ENCODE measurements at regions not wholly inside any gene's neighbourhood (a gene's known extent, or its start where the extent isn't known, plus 50 kb on each side); places are given as distances from the start of the nearest gene placed in this dataset.

GRCh38 chr12:73361864-73362230 is 1089.7 kb downstream of the TRHDE start:
- DNase-seq = no peak
- Histone ChIP-seq H3K9me3 (ENCODE audit: low read depth) (no peaks in the 10 kb centered on the region), H3K27me3 (replicated peaks; ENCODE audit: insufficient read depth) (no peaks in the 10 kb centered on the region), H3K4me2 (ENCODE audit: unreplicated experiment) (no peak overlapping the region), H4K20me1 (ENCODE audit: insufficient read depth) (no peaks in the 10 kb centered on the region), H3K4me3 (no peak overlapping the region), H3K36me3 (ENCODE audit: low read depth) (no peaks in the 10 kb centered on the region), H3F3A (ENCODE audit: insufficient read depth) (no peaks in the 10 kb centered on the region), H3K79me2 (ENCODE audit: insufficient read depth) (no peaks in the 10 kb centered on the region), H3K9me2 (ENCODE audit: insufficient read depth) (no peaks in the 10 kb centered on the region), H3K9ac (no peak overlapping the region), H3K4me1 (ENCODE audit: insufficient read depth) (no peaks in the 10 kb centered on the region), H2AFZ (no peak overlapping the region), H3K27ac (no peak overlapping the region)
- TF ChIP-seq EZH2 (IDR thresholded peaks at IDR 0.05; ENCODE audit: insufficient read depth, poor library complexity, severe bottlenecking) = no peak
- no peak for TF ChIP-seq EZH2phosphoT487 (IDR thresholded peaks at IDR 0.05; ENCODE audit: insufficient read depth, low read depth)
- WGBS, 2 experiments (ENCODE audit: low coverage in 1 of 2, low lambda C conversion rate in 2 of 2, missing lambda C conversion rate in 2 of 2) = 23 to 32% methylated on average over 4 of the region's 4 CpGs
- in situ Hi-C loops (cut with MboI) = no loop called here

GRCh38 chr12:73362666-73363065 is 1090.5 kb downstream of the TRHDE start:
- 13 to 15% methylated on average over 1 of the region's 1 CpG for WGBS, 2 experiments (ENCODE audit: low coverage in 1 of 2, low lambda C conversion rate in 2 of 2, missing lambda C conversion rate in 2 of 2)
- no peaks in the 10 kb centered on the region for H3K79me2 ChIP-seq (ENCODE audit: insufficient read depth)
- in situ Hi-C loops (cut with MboI) = no loop called here
- H3K27me3 ChIP-seq (replicated peaks; ENCODE audit: insufficient read depth) = no peaks in the 10 kb centered on the region
- no peak overlapping the region for H3K9ac ChIP-seq
- H3F3A ChIP-seq (ENCODE audit: insufficient read depth) = no peaks in the 10 kb centered on the region
- TF ChIP-seq EZH2phosphoT487 (IDR thresholded peaks at IDR 0.05; ENCODE audit: insufficient read depth, low read depth) (no peak), EZH2 (IDR thresholded peaks at IDR 0.05; ENCODE audit: insufficient read depth, poor library complexity, severe bottlenecking) (no peak)
- H3K9me2 ChIP-seq (ENCODE audit: insufficient read depth) = no peaks in the 10 kb centered on the region
- H3K36me3 ChIP-seq (ENCODE audit: low read depth) = no peaks in the 10 kb centered on the region
- H3K4me1 ChIP-seq (ENCODE audit: insufficient read depth) = no peaks in the 10 kb centered on the region
- H4K20me1 ChIP-seq (ENCODE audit: insufficient read depth) = no peaks in the 10 kb centered on the region
- H2AFZ ChIP-seq = no peak overlapping the region
- DNase-seq = no peak
- H3K4me3 ChIP-seq = no peak overlapping the region
- H3K4me2 ChIP-seq (ENCODE audit: unreplicated experiment) = no peak overlapping the region
- no peak overlapping the region for H3K27ac ChIP-seq
- no peaks in the 10 kb centered on the region for H3K9me3 ChIP-seq (ENCODE audit: low read depth)

- Histone ChIP-seq H3K4me2 (ENCODE audit: unreplicated experiment) (no peak overlapping the region), H3K27me3 (replicated peaks; ENCODE audit: insufficient read depth) (no peaks in the 10 kb centered on the region), H3K27ac (no peak overlapping the region), H3K36me3 (ENCODE audit: low read depth) (no peaks in the 10 kb centered on the region), H3K79me2 (ENCODE audit: insufficient read depth) (no peaks in the 10 kb centered on the region), H3K9me2 (ENCODE audit: insufficient read depth) (no peaks in the 10 kb centered on the region), H3K4me1 (ENCODE audit: insufficient read depth) (no peaks in the 10 kb centered on the region), H2AFZ (no peak overlapping the region), H3K9ac (no peak overlapping the region), H3K4me3 (no peak overlapping the region), H3K9me3 (ENCODE audit: low read depth) (no peaks in the 10 kb centered on the region), H4K20me1 (ENCODE audit: insufficient read depth) (no peaks in the 10 kb centered on the region), H3F3A (ENCODE audit: insufficient read depth) (no peaks in the 10 kb centered on the region)
- in situ Hi-C loops (cut with MboI) = no loop called here
- 30% methylated on average over 1 of the region's 1 CpG for WGBS, 2 experiments (ENCODE audit: low coverage in 1 of 2, low lambda C conversion rate in 2 of 2, missing lambda C conversion rate in 2 of 2)
- no peak for DNase-seq
- TF ChIP-seq EZH2 (IDR thresholded peaks at IDR 0.05; ENCODE audit: insufficient read depth, poor library complexity, severe bottlenecking) (no peak), EZH2phosphoT487 (IDR thresholded peaks at IDR 0.05; ENCODE audit: insufficient read depth, low read depth) (no peak)
Measured at GRCh38 chr12:73372856-73373255, 1100.7 kb downstream of the TRHDE start.

- Histone ChIP-seq H3K4me1 (ENCODE audit: insufficient read depth) (no peaks in the 10 kb centered on the region), H2AFZ (no peak overlapping the region), H3K36me3 (ENCODE audit: low read depth) (no peaks in the 10 kb centered on the region), H3K4me3 (no peak overlapping the region), H3K9me3 (ENCODE audit: low read depth) (no peaks in the 10 kb centered on the region), H3K4me2 (ENCODE audit: unreplicated experiment) (no peak overlapping the region), H3K79me2 (ENCODE audit: insufficient read depth) (no peaks in the 10 kb centered on the region), H4K20me1 (ENCODE audit: insufficient read depth) (no peaks in the 10 kb centered on the region), H3K27ac (no peak overlapping the region), H3K9ac (no peak overlapping the region), H3F3A (ENCODE audit: insufficient read depth) (no peaks in the 10 kb centered on the region), H3K9me2 (ENCODE audit: insufficient read depth) (no peaks in the 10 kb centered on the region), H3K27me3 (replicated peaks; ENCODE audit: insufficient read depth) (no peaks in the 10 kb centered on the region)
- TF ChIP-seq EZH2 (IDR thresholded peaks at IDR 0.05; ENCODE audit: insufficient read depth, poor library complexity, severe bottlenecking) (no peak), EZH2phosphoT487 (IDR thresholded peaks at IDR 0.05; ENCODE audit: insufficient read depth, low read depth) (no peak)
- in situ Hi-C loops (cut with MboI) = no loop called here
- DNase-seq = no peak
Measured at GRCh38 chr12:73374360-73374759, 1102.2 kb downstream of the TRHDE start.

- no peak overlapping the region for H3K4me2 ChIP-seq (ENCODE audit: unreplicated experiment)
- no peaks in the 10 kb centered on the region for H4K20me1 ChIP-seq (ENCODE audit: insufficient read depth)
- no peak for TF ChIP-seq EZH2phosphoT487 (IDR thresholded peaks at IDR 0.05; ENCODE audit: insufficient read depth, low read depth)
- TF ChIP-seq EZH2 (IDR thresholded peaks at IDR 0.05; ENCODE audit: insufficient read depth, poor library complexity, severe bottlenecking) = no peak
- in situ Hi-C loops (cut with MboI) = no loop called here
- H3K4me1 ChIP-seq (ENCODE audit: insufficient read depth) = no peaks in the 10 kb centered on the region
- no peaks in the 10 kb centered on the region for H3K27me3 ChIP-seq (replicated peaks; ENCODE audit: insufficient read depth)
- H3K79me2 ChIP-seq (ENCODE audit: insufficient read depth) = no peaks in the 10 kb centered on the region
- H3K27ac ChIP-seq = no peak overlapping the region
- DNase-seq = no peak
- no peak overlapping the region for H3K4me3 ChIP-seq
- no peak overlapping the region for H2AFZ ChIP-seq
- H3F3A ChIP-seq (ENCODE audit: insufficient read depth) = no peaks in the 10 kb centered on the region
- H3K36me3 ChIP-seq (ENCODE audit: low read depth) = no peaks in the 10 kb centered on the region
- no peaks in the 10 kb centered on the region for H3K9me2 ChIP-seq (ENCODE audit: insufficient read depth)
- no peaks in the 10 kb centered on the region for H3K9me3 ChIP-seq (ENCODE audit: low read depth)
- no peak overlapping the region for H3K9ac ChIP-seq
Measured at GRCh38 chr12:73383584-73384222, 1111.5 kb downstream of the TRHDE start.

Data from GM23248 (cell line).